Vagina (tissue), 2 donors: ENCODE measurements at regions not wholly inside any gene's neighbourhood (a gene's known extent, or its start where the extent isn't known, plus 50 kb on each side); places are given as distances from the start of the nearest gene placed in this dataset.

Experiments
- POLR2A ChIP-seq, 2 donors: fragments of 450-650 bp; IDR thresholded peaks; one replicate each; pipeline ENCODE4 v1.6.1; 2017; ENCODE audit warnings: antibody characterized with exemption in 2 of 2, mild to moderate bottlenecking in 2 of 2, moderate library complexity in 2 of 2
- POLR2AphosphoS5 ChIP-seq, 2 donors: sonication (generic); formaldehyde crosslinking; IDR thresholded peaks; one replicate each; pipeline ENCODE4 v1.9.0; 2017; ENCODE audit warnings: antibody characterized with exemption in 2 of 2, mild to moderate bottlenecking in 2 of 2, low read depth in 1 of 2; ENCODE audit not compliant: insufficient read depth in 1 of 2
- TF ChIP-seq, protein P1 (sequence below), 3 experiments: fragments of 450-650 bp in 2 of 3; fragments of 200-600 bp in 1 of 3; sonication (generic) in 1 of 3; IDR thresholded peaks; one replicate each; pipeline ENCODE4 v1.5.1; 2017 to 2019; ENCODE audit warnings: antibody characterized with exemption in 3 of 3, mild to moderate bottlenecking in 2 of 3, moderate library complexity in 2 of 3

DNA sequence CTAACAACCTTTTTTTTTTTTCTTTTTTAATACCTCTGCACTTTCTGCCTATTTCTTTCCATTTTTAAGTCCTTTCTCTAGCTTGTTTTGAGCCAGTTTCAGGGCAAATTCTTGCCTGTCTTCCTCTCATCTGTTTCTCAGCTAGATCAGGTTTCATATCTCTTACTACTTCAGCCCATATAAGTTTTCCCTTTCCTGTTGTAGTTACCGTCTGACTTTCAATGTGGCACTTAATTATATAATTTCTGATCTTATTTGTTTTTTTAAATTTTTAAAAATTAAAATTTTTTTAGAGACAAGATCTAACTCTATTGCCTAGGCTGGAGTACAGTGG lies 104.7 kb upstream of the ELL2 start:
- TF ChIP-seq, protein P1, sequence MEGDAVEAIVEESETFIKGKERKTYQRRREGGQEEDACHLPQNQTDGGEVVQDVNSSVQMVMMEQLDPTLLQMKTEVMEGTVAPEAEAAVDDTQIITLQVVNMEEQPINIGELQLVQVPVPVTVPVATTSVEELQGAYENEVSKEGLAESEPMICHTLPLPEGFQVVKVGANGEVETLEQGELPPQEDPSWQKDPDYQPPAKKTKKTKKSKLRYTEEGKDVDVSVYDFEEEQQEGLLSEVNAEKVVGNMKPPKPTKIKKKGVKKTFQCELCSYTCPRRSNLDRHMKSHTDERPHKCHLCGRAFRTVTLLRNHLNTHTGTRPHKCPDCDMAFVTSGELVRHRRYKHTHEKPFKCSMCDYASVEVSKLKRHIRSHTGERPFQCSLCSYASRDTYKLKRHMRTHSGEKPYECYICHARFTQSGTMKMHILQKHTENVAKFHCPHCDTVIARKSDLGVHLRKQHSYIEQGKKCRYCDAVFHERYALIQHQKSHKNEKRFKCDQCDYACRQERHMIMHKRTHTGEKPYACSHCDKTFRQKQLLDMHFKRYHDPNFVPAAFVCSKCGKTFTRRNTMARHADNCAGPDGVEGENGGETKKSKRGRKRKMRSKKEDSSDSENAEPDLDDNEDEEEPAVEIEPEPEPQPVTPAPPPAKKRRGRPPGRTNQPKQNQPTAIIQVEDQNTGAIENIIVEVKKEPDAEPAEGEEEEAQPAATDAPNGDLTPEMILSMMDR (IDR thresholded peaks at IDR 0.05), result no peak
- TF ChIP-seq POLR2A (IDR thresholded peaks at IDR 0.05) (no peak), POLR2AphosphoS5 (IDR thresholded peaks at IDR 0.05; ENCODE audit: insufficient read depth in 1 of 2, low read depth in 1 of 2) (no peak)
